GM18520 (cell line): ENCODE measurements at regions not wholly inside any gene's neighbourhood (a gene's known extent, or its start where the extent isn't known, plus 50 kb on each side); places are given as distances from the start of the nearest gene placed in this dataset.

ENCODE experiments used
- ATAC-seq: cut with Tn5 transposase; IDR thresholded peaks from one replicate; pipeline ENCODE4 v1.9.1; 2021; ENCODE audit not compliant: unreplicated experiment

DNA sequence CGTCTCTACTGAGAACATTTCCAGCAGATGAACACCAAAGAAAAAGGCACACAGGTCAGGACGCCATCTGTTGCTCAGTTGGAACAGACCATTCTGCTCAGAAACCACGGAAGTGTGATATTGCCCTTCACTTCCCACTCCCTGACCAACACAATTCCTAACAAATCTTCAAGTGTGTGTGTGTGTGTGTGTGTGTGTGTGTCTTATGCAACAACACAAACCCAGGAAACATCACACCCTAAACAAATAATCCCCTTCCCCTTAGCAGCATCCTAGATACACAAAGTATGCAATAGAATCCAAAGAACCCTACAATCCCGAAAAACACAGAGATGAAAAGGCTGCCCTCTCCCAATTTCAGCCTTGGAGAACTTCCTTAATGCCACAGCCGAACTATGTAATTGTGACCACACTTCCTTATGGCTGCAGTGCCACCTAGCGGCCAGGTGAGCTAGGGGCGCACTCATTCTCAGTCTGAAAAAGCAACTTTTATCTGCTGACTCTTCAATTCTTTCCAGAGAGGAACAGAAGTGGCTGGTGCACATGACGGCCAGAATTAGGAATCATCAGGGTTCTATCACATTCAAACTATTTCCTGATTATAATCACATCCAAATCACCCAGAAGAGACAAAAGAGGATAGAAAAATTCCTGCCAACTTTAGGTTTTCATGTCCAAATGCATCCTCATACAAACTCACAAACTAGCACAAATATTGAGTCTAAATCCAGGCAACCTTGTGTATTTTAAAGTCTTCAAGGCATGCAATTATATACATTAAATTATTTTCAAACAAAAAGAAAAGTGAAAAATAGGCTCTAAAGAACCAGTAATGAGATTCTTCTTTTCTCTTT lies 164.9 kb downstream of the DHX15 start:
- peak; percentile 80 for ATAC-seq

- ATAC-seq = no peak
Measured at GRCh38 chr4:24417206-24417605, 167.1 kb downstream of the DHX15 start.

GRCh38 chr4:24416293-24416692 lies 168.1 kb downstream of the DHX15 start:
- no peak for ATAC-seq

DNA sequence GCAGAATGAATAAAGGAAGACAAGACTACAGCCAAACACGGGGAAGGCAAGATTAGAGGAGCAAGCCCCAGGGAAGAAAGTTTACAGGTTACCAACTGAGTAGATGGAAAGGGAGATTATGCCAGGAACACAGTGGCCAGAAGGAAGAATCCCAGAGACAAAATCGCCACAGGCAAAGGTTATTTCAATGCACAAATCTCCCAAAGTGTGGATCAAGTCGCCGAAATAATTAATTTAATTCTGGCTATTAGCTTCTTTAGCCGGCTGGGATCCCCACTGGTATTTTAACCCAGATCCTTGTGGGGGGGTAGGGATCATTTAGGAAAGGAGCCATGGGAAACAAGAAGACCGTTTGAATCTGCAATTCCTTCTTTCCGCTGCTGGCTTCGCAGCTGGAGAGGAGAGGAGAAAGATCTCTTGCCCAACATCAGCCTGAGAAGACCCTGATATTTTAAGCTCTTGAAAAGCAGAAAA lies 171.0 kb downstream of the DHX15 start:
- no peak for ATAC-seq

DNA sequence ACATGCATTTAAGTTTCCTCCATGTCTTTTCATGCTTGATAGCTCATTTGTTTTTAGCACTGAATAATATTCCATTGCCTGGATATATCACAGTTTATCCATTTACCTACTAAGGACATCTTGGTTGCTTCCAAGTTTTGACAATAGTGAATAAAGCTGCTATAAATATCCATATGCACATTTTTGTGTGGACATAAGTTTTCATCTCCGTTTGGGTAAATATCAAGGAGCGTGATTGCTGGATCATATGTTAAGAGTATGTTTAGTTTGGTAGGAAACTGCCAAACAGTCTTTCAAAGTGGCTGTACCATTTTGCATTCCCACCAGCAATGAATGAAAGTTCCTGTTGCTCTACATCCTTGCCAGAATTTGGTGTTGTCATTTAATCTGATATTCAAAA lies 172.5 kb downstream of the DHX15 start:
- ATAC-seq = no peak

- ATAC-seq = no peak
Measured at GRCh38 chr4:24411299-24411698, 173.1 kb downstream of the DHX15 start.

GRCh38 chr4:24408640-24409039 lies 175.7 kb downstream of the DHX15 start:
- no peak for ATAC-seq

- ATAC-seq = no peak
Measured at GRCh38 chr4:24405926-24406325, 178.4 kb downstream of the DHX15 start.

GRCh38 chr4:24405341-24405740 lies 179.0 kb downstream of the DHX15 start:
- no peak for ATAC-seq

DNA sequence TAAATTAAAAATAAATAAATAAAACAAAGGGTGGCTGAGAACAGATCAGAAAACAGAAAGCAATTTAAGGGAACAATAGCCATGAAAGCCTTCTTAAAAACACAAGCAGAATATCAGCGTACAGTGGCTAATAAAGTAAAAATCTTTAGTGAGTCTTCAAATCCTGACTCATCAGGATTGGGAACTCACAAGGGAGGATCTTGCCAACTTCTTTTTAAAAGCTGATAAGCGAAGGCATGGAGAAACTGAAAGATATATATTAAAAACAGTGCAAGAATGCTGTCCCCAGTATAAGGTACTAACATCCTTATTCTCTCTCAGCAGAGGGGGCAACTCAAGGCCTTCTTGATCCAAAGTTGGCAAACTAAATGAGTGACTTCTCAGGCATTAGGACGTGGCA lies 180.1 kb downstream of the DHX15 start:
- ATAC-seq = no peak

DNA sequence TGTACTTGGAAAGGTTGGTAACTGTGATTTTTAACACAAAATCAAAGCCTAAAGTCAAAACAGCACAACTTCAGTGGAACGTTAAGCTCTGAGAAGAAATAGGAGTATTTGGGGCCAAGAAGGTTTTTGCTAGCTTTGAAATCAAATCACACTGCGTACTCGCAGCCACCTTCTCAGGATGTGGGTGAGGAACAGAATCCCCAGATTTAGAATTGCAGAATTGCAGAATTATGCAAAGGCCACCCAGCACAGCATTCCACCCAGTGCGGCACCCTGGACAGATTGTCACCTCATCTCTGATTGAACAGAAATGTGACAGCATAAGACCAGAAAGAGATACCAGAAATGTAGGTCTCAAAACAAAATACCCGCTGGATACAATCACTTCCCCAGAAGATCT lies 181.1 kb downstream of the DHX15 start:
- ATAC-seq = no peak

DNA sequence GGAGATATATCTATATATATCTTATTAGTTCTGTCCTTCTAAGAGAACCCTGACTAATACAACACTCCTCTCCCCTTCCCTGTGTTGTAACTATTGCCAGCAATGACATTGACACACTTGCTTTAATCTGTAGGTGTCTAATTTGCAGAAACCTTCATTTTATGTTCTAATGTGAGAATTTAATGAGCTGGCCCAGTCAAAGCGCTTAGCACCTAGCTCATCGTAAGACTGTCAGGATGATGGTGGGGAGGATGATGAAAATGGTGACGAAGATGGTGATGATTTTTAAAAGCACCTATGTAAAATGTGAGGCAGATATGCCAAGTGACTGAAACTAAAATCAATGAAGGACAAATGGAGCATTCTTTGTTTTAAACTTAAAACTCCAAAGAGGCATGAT lies 183.8 kb downstream of the DHX15 start:
- no peak for ATAC-seq

- ATAC-seq = no peak
Measured at GRCh38 chr4:24396988-24397387, 187.4 kb downstream of the DHX15 start.

DNA sequence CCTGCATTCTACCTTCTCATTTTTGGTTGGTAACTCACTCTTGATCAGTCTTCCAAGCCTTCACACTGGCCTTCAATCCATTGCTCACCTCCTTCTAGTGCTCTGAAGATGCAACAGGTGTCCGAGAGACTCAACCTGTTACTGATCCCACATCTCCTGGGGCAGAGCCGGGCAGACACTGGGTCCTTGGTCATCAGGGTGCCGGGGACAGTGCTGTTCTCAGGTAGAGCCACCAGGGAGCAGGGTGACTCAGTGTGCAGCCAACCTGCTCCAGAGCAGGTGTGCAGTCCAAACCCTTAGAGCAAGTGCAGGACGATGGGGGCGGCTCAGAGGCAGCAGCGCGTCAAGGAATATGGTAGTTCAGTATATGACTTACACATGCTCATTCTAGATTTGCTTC lies 188.4 kb downstream of the DHX15 start:
- no peak for ATAC-seq

- ATAC-seq = no peak
Measured at GRCh38 chr4:24394041-24394440, 190.3 kb downstream of the DHX15 start.

- no peak for ATAC-seq
Measured at GRCh38 chr4:24392613-24393012, 191.7 kb downstream of the DHX15 start.

DNA sequence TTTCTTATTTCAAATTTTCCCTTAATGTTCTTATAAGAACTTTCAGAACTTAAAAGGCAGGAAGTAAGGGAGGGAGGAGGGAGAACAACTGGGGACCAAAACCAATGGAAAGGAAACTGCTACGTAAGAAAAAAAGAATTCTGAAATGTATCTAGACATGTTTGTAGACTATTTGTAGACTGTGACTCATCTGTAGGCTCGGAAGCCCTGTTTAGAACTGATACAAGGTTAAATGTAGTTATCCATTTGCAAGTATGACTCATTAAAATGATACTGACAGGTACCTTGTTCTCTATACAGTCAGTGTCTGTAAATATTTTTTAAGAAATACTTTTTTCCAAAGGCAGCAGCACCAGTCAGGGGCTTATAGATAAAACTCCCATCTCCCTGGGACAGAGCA lies 202.0 kb downstream of the DHX15 start:
- ATAC-seq = peak; percentile 91

GRCh38 chr4:24380957-24381665 lies 203.2 kb downstream of the DHX15 start:
- no peak for ATAC-seq

- no peak for ATAC-seq
Measured at GRCh38 chr4:24373704-24374103, 210.7 kb downstream of the DHX15 start.

GRCh38 chr4:24372881-24373280 lies 211.5 kb downstream of the DHX15 start:
- ATAC-seq = no peak

- no peak for ATAC-seq
Measured at GRCh38 chr4:24372341-24372740, 212.0 kb downstream of the DHX15 start.

GRCh38 chr4:24370421-24370820 lies 213.9 kb downstream of the DHX15 start:
- ATAC-seq = no peak
